CD4-positive, alpha-beta T cell (primary cell): ENCODE measurements at regions not wholly inside any gene's neighbourhood (a gene's known extent, or its start where the extent isn't known, plus 50 kb on each side); places are given as distances from the start of the nearest gene placed in this dataset.

Experiments
- ATAC-seq: fragments of 200-7000 bp; cut with Tn5 transposase; one replicate; pipeline ENCODE4 v1.10.0; 2022; ENCODE audit warnings: mild to moderate bottlenecking; ENCODE audit not compliant: poor library complexity
- CTCF ChIA-PET: fragments of 350-600 bp; sonication (Branson Sonifier 250); formaldehyde crosslinking; loops from one replicate; lab custom pipeline; 2021; ENCODE audit warnings: antibody characterized with exemption, inconsistent platforms; lab: Charles Lee
- POLR2A ChIA-PET: fragments of 350-600 bp; sonication (Branson Sonifier 250); formaldehyde crosslinking; loops from one replicate; lab custom pipeline; 2021; ENCODE audit warnings: antibody characterized with exemption, inconsistent platforms; lab: Charles Lee
- DNase-seq, 14 experiments: peaks; one replicate each; pipeline ENCODE4 v3.0.0-alpha.2; 2013 to 2020; ENCODE audit warnings: mixed read lengths in 2 of 14
- H3K27ac ChIP-seq, 2 donors: one replicate each; pipeline versions ENCODE4 v1.5.1 to v1.7.0; 2013; ENCODE audit warnings: low read length in 2 of 2, low read depth in 1 of 2, mild to moderate bottlenecking in 1 of 2
- H3K27me3 ChIP-seq, 2 experiments: 1 replicate in 1 of 2; 2 replicates in 1 of 2; pipeline versions ENCODE4 v1.6.1 to v1.7.0; 2013; ENCODE audit warnings: low read length in 2 of 2, control low read depth in 1 of 2, mild to moderate bottlenecking in 1 of 2, moderate library complexity in 1 of 2; ENCODE audit not compliant: insufficient read depth in 2 of 2, control insufficient read depth in 1 of 2
- H3K36me3 ChIP-seq: one replicate; pipeline ENCODE4 v1.6.1; 2013; ENCODE audit warnings: low read length, control low read depth; ENCODE audit not compliant: insufficient read depth
- H3K4me1 ChIP-seq: one replicate; pipeline ENCODE4 v1.6.1; 2013; ENCODE audit warnings: low read length, control low read depth; ENCODE audit not compliant: insufficient read depth
- H3K4me3 ChIP-seq: one replicate; pipeline ENCODE4 v1.5.1; 2013; ENCODE audit warnings: mild to moderate bottlenecking, low read length, moderate library complexity
- H3K9me3 ChIP-seq, 2 experiments: 1 replicate in 1 of 2; 2 replicates in 1 of 2; pipeline versions ENCODE4 v1.6.1 to v1.7.0; 2013; ENCODE audit warnings: low read length in 2 of 2, mild to moderate bottlenecking in 2 of 2, control low read depth in 1 of 2, moderate library complexity in 1 of 2; ENCODE audit not compliant: control insufficient read depth in 1 of 2, insufficient read depth in 1 of 2
- H3K27ac Mint-ChIP-seq: one replicate; pipeline ENCODE4 v1.8.0; 2020; ENCODE audit warnings: mixed read lengths
- H3K27me3 Mint-ChIP-seq: one replicate; pipeline ENCODE4 v1.8.0; 2021; ENCODE audit warnings: mixed read lengths
- H3K36me3 Mint-ChIP-seq: one replicate; pipeline ENCODE4 v1.8.0; 2021; ENCODE audit warnings: low read depth, mixed read lengths
- H3K4me1 Mint-ChIP-seq: one replicate; pipeline ENCODE4 v1.8.0; 2021; ENCODE audit warnings: low read depth, mixed read lengths
- H3K4me3 Mint-ChIP-seq: one replicate; pipeline ENCODE4 v1.8.0; 2020; ENCODE audit warnings: mild to moderate bottlenecking, mixed read lengths
- H3K9me3 Mint-ChIP-seq: one replicate; pipeline ENCODE4 v1.8.0; 2020; ENCODE audit warnings: mixed read lengths
- intact Hi-C, 2 experiments: fragments of 100-400 bp; cut with DNase I in 1 of 2; cut with micrococcal nuclease in 1 of 2; formaldehyde crosslinking; loops; one replicate each; pipeline versions ENCODE4 v1.15.1 to v1.9.0; 2023 to 2025; cut with DNase I, micrococcal nuclease
- TF ChIP-seq, protein P1 (sequence below): fragments of 200-600 bp; IDR thresholded peaks from one replicate; pipeline ENCODE4 v1.8.0; 2022; ENCODE audit warnings: antibody characterized with exemption, mild to moderate bottlenecking

DNA sequence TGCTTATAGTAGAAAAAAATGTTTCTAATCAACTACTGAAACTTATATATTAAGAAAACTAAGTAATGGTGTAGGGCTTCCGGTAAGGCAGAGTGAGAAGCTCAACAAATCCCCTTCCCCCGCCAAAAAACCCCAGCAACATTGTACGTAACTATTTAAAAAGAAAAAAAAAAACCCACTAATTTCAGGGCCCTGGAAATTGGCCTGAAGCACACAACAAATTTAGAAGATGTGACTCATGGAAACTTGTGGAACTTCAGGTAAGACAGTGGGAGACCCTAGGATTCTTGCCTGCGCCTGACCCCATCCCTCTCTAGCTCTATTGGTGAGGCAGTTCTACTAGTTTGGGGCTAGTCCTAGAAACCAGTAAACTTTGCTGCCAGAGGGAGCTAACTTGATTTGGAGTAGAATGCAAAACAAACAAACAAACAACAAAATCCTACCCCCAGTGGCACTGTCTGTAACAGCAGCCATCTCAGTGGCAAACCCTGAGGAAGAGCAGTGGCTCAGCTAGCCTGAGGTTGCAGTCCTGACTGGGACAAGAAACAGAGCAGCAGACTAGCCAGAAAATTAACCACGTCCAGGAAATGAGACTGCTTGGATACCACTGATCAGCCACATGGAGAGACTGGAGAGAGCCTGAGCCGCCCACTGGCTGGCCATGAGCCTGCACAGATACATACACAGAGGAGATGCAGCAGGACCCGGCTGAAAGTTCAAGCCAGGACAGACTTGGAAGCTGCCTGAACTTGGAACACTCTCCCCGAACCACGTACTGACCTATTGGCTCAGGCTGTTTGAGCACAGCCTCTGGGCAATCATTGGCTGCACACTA lies 135.1 kb downstream of the TBXT start:
- no peaks in the 10 kb centered on the region for H3K36me3 Mint-ChIP-seq
- H3K27ac Mint-ChIP-seq = no peak overlapping the region
- no peaks in the 10 kb centered on the region for H3K9me3 Mint-ChIP-seq
- H3K27me3 ChIP-seq = no peaks in the 10 kb centered on the region
- H3K4me3 Mint-ChIP-seq = no peak overlapping the region
- TF ChIP-seq, protein P1, sequence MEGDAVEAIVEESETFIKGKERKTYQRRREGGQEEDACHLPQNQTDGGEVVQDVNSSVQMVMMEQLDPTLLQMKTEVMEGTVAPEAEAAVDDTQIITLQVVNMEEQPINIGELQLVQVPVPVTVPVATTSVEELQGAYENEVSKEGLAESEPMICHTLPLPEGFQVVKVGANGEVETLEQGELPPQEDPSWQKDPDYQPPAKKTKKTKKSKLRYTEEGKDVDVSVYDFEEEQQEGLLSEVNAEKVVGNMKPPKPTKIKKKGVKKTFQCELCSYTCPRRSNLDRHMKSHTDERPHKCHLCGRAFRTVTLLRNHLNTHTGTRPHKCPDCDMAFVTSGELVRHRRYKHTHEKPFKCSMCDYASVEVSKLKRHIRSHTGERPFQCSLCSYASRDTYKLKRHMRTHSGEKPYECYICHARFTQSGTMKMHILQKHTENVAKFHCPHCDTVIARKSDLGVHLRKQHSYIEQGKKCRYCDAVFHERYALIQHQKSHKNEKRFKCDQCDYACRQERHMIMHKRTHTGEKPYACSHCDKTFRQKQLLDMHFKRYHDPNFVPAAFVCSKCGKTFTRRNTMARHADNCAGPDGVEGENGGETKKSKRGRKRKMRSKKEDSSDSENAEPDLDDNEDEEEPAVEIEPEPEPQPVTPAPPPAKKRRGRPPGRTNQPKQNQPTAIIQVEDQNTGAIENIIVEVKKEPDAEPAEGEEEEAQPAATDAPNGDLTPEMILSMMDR = no peak
- ATAC-seq (no peak), DNase-seq (no peak)
- H3K36me3 ChIP-seq = no peaks in the 10 kb centered on the region
- H3K27ac ChIP-seq = no peak overlapping the region
- no peaks in the 10 kb centered on the region for H3K4me1 ChIP-seq
- intact Hi-C loops = no loop called here
- POLR2A ChIA-PET = no interaction called here
- CTCF ChIA-PET = no interaction called here
- no peaks in the 10 kb centered on the region for H3K27me3 Mint-ChIP-seq
- peaks cover 0 to 6% of the 10 kb centered on the region in 2 experiments for H3K9me3 ChIP-seq
- H3K4me3 ChIP-seq = no peak overlapping the region
- H3K4me1 Mint-ChIP-seq = no peaks in the 10 kb centered on the region

DNA sequence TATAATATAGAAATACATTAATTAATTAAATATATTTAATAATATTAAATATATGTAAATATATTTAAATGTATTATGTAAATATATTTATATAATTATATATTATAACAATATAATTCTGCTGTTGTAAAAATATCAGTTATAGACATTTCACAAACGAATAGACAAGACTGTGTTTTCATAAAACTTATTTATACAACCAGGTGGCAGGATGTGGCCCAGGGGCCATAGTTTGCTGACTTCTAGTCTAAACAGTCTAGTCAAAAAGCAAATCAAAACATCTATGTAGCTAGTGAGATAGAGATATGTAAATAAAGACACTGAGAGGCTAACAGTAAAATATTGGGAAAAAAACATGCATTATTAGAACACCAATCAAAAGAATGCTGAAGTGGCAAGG lies 136.4 kb downstream of the TBXT start:
- POLR2A ChIA-PET = no interaction called here

DNA sequence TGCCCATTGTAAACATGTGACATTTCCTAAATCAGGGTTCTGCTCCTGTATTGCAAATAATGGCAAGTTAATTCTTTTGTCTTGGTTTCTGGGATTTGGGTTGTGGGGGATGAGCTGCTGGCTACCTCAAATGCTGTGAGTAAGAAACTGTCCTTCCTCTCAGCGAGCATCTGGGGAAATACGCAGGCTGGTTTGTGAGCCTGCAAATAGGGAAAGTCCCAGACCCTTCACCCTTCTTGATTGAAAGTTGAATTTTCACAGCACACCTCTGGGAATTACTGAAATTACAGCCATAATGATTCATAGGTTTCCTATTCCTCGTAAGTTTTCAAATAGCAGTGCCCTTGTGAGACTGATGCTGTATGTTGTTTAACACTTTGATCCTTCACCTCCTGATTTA lies 138.1 kb downstream of the TBXT start:
- Mint-ChIP-seq H3K36me3 (no peaks in the 10 kb centered on the region), H3K27me3 (no peaks in the 10 kb centered on the region), H3K27ac (no peak overlapping the region), H3K4me1 (no peaks in the 10 kb centered on the region), H3K9me3 (no peaks in the 10 kb centered on the region), H3K4me3 (no peak overlapping the region)
- ChIA-PET POLR2A (no interaction called here), CTCF (no interaction called here)
- no peaks in the 10 kb centered on the region for H3K36me3 ChIP-seq
- H3K27ac ChIP-seq = no peak overlapping the region
- intact Hi-C loops = no loop called here
- DNase-seq (no peak), ATAC-seq (no peak)
- peaks cover 0 to 14% of the 10 kb centered on the region in 2 experiments for H3K9me3 ChIP-seq
- H3K27me3 ChIP-seq = no peaks in the 10 kb centered on the region
- H3K4me3 ChIP-seq = no peak overlapping the region
- TF ChIP-seq, protein P1 = no peak
- no peaks in the 10 kb centered on the region for H3K4me1 ChIP-seq

More for the DNA sequence above, 136.4 kb downstream of the TBXT start:
- no peak overlapping the region for H3K27ac Mint-ChIP-seq
- DNase-seq = no peak
- intact Hi-C loops = no loop called here
- Histone ChIP-seq H3K27ac (no peak overlapping the region), H3K36me3 (no peaks in the 10 kb centered on the region), H3K27me3 (no peaks in the 10 kb centered on the region), H3K4me3 (no peak overlapping the region), H3K4me1 (no peaks in the 10 kb centered on the region), H3K9me3 (peaks cover 0 to 11% of the 10 kb centered on the region in 2 experiments)
- no peaks in the 10 kb centered on the region for H3K27me3 Mint-ChIP-seq
- TF ChIP-seq, protein P1 = no peak
- CTCF ChIA-PET = no interaction called here
- H3K9me3 Mint-ChIP-seq = no peaks in the 10 kb centered on the region
- H3K4me3 Mint-ChIP-seq = no peak overlapping the region
- no peaks in the 10 kb centered on the region for H3K4me1 Mint-ChIP-seq
- H3K36me3 Mint-ChIP-seq = no peaks in the 10 kb centered on the region
- ATAC-seq = no peak
